ENCODE measurements at regions not wholly inside any gene's neighbourhood (a gene's known extent, or its start where the extent isn't known, plus 50 kb on each side); places are given as distances from the start of the nearest gene placed in this dataset.
A peak's percentile ranks its signal among the peaks of the same experiment; 100 is the strongest.

DNA sequence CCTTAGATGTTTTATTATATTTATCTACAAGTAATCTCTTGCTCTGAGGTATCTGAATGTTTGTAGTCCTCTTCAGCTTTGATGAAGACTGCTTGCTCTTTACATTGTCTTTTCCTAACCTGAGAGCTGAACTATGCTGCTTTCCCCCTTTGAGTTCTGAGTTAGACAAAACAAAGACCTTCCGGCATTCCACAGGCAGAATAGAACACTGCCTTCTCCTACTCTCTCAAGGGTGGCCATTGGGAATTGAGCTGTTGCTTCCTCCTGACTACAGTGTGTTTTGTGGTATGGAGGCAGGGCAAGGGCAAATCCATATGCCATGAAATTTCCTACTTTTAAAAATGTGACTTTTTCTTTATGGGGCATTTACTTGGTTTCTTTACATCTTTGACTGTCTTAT is 841.0 kb downstream of the FAM133A start:
- no peak for DNase-seq (ENCODE audit: low read depth in 2 of 2)
- TF ChIP-seq, protein P1, sequence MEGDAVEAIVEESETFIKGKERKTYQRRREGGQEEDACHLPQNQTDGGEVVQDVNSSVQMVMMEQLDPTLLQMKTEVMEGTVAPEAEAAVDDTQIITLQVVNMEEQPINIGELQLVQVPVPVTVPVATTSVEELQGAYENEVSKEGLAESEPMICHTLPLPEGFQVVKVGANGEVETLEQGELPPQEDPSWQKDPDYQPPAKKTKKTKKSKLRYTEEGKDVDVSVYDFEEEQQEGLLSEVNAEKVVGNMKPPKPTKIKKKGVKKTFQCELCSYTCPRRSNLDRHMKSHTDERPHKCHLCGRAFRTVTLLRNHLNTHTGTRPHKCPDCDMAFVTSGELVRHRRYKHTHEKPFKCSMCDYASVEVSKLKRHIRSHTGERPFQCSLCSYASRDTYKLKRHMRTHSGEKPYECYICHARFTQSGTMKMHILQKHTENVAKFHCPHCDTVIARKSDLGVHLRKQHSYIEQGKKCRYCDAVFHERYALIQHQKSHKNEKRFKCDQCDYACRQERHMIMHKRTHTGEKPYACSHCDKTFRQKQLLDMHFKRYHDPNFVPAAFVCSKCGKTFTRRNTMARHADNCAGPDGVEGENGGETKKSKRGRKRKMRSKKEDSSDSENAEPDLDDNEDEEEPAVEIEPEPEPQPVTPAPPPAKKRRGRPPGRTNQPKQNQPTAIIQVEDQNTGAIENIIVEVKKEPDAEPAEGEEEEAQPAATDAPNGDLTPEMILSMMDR (IDR thresholded peaks at IDR 0.05; ENCODE audit: low read depth, low read length) = no peak

GRCh38 chrX:94524867-94525266 is 850.9 kb downstream of the FAM133A start:
- H3K4me3 ChIP-seq (replicated peaks in 1 of 2; ENCODE audit: low read depth in 2 of 2, low read length in 2 of 2) = no peak overlapping the region
- DNase-seq (ENCODE audit: low read depth in 2 of 2) = no peak
- TF ChIP-seq, protein P1 (IDR thresholded peaks at IDR 0.05; ENCODE audit: low read depth, low read length) = no peak

More for the DNA sequence above, 841.0 kb downstream of the FAM133A start:
- no peak overlapping the region for H3K4me3 ChIP-seq (replicated peaks in 1 of 2; ENCODE audit: low read depth in 2 of 2, low read length in 2 of 2)

DNA sequence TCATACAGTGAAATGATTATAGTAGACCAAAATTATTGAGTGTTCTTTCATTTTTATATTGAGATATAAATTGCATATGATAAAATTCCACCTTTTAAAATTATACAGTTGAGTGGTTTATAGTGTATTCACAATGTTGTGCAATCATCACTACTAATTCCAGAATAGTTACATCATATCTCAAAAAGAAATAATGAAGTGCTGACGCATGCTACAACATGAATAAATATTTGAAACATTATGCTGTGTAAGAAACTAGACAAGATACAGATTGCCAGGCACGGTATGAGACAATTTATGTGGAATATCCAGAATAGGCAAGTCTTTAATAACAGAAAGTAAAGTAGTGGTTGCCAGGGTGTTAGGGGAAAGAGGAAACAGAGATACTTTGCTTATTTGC is 871.7 kb downstream of the FAM133A start:
- peak in 1 of 2 donors; percentile 0 for DNase-seq (ENCODE audit: low read depth in 2 of 2)
- TF ChIP-seq, protein P1 (IDR thresholded peaks at IDR 0.05; ENCODE audit: low read depth, low read length) = no peak
- H3K4me3 ChIP-seq (replicated peaks in 1 of 2; ENCODE audit: low read depth in 2 of 2, low read length in 2 of 2) = no peak overlapping the region

- DNase-seq (ENCODE audit: low read depth in 2 of 2) = no peak
- TF ChIP-seq, protein P1 (IDR thresholded peaks at IDR 0.05; ENCODE audit: low read depth, low read length) = no peak
- no peak overlapping the region for H3K4me3 ChIP-seq (replicated peaks in 1 of 2; ENCODE audit: low read depth in 2 of 2, low read length in 2 of 2)
Measured at GRCh38 chrX:94551831-94552230, 877.8 kb downstream of the FAM133A start.

DNA sequence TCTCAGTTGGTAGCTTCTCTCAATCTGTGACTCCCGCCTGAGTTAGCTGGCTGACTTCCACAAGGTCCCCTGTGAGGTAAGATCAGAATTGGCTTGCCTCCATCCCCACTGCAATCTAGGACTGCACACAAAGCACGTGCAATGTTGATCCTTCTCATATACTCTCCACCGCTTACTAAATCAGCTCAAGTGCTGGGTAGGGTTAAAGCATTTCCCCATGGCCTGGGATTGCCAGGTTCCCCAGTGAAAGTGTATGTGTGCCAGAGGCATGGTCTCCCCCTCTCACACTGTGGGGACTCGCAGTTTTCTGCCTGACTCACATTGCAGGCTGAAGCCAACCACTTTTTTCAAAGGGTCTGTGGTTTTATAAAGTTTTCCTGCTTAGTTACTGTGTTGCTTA is 886.9 kb downstream of the FAM133A start:
- TF ChIP-seq, protein P1 (IDR thresholded peaks at IDR 0.05; ENCODE audit: low read depth, low read length) = no peak
- no peak for DNase-seq (ENCODE audit: low read depth in 2 of 2)
- H3K4me3 ChIP-seq (replicated peaks in 1 of 2; ENCODE audit: low read depth in 2 of 2, low read length in 2 of 2) = no peak overlapping the region

GRCh38 chrX:94576367-94577004 is 902.5 kb downstream of the FAM133A start:
- TF ChIP-seq, protein P1 (IDR thresholded peaks at IDR 0.05; ENCODE audit: low read depth, low read length) = no peak
- DNase-seq (ENCODE audit: low read depth in 2 of 2) = no peak
- no peak overlapping the region for H3K4me3 ChIP-seq (replicated peaks in 1 of 2; ENCODE audit: low read depth in 2 of 2, low read length in 2 of 2)

- no peak for DNase-seq (ENCODE audit: low read depth in 2 of 2)
- TF ChIP-seq, protein P1 (IDR thresholded peaks at IDR 0.05; ENCODE audit: low read depth, low read length) = no peak
- H3K4me3 ChIP-seq (replicated peaks in 1 of 2; ENCODE audit: low read depth in 2 of 2, low read length in 2 of 2) = no peak overlapping the region
Measured at GRCh38 chrX:94600077-94600476, 926.1 kb downstream of the FAM133A start.

All from cardiac fibroblast (primary cell).